Left lung (tissue), 4 donors: ENCODE measurements at regions not wholly inside any gene's neighbourhood (a gene's known extent, or its start where the extent isn't known, plus 50 kb on each side); places are given as distances from the start of the nearest gene placed in this dataset.
A peak's percentile ranks its signal among the peaks of the same experiment; 100 is the strongest.
"Not testable (repeated sequence)": the region's sequence is repeated elsewhere in the genome, so short reads cannot be mapped to it uniquely, and the experiment has no call there.

Experiments used
- ATAC-seq: fragments of 200-7000 bp; cut with Tn5 transposase; one replicate; pipeline ENCODE4 v1.9.1; 2020; ENCODE audit warnings: moderate library complexity
- DNase-seq, 4 donors: peaks; one replicate each; pipeline ENCODE4 v3.0.0-alpha.2; 2013 to 2020
- H3K27ac ChIP-seq, 2 donors: fragments of 200-600 bp; sonication (generic) in 1 of 2; one replicate each; pipeline versions ENCODE4 v1.5.0 to v1.8.0; 2020 to 2021
- H3K27me3 ChIP-seq, 2 donors: fragments of 200-600 bp; sonication (generic) in 1 of 2; one replicate each; pipeline versions ENCODE4 v1.5.0 to v1.8.0; 2020 to 2021
- H3K36me3 ChIP-seq, 2 donors: fragments of 200-600 bp; sonication (generic) in 1 of 2; one replicate each; pipeline versions ENCODE4 v1.5.0 to v1.8.0; 2020 to 2021
- H3K4me1 ChIP-seq, 2 donors: fragments of 200-600 bp; one replicate each; pipeline ENCODE4 v1.8.0; 2021
- H3K4me3 ChIP-seq, 2 donors: fragments of 200-600 bp; sonication (generic) in 1 of 2; one replicate each; pipeline versions ENCODE4 v1.5.0 to v1.8.0; 2020 to 2021; ENCODE audit warnings: mild to moderate bottlenecking in 1 of 2
- H3K9me3 ChIP-seq, 2 donors: fragments of 200-600 bp; sonication (generic) in 1 of 2; one replicate each; pipeline versions ENCODE4 v1.5.0 to v1.8.0; 2020 to 2021
- CTCF ChIP-seq, 2 donors: fragments of 200-600 bp; sonication (generic) in 1 of 2; IDR thresholded peaks; one replicate each; pipeline versions ENCODE4 v1.5.0 to v1.8.0; 2021; ENCODE audit warnings: antibody characterized with exemption in 2 of 2
- intact Hi-C, 2 donors: fragments of 100-400 bp; cut with DNase I; formaldehyde crosslinking; loops; one replicate each; pipeline versions ENCODE4 v1.11.2 to v1.14.2; 2022
- donor health status: DM: no; HTN: yes; CAD: no.
- donor health status: DM: no; HTN: no; CAD: no.

DNA sequence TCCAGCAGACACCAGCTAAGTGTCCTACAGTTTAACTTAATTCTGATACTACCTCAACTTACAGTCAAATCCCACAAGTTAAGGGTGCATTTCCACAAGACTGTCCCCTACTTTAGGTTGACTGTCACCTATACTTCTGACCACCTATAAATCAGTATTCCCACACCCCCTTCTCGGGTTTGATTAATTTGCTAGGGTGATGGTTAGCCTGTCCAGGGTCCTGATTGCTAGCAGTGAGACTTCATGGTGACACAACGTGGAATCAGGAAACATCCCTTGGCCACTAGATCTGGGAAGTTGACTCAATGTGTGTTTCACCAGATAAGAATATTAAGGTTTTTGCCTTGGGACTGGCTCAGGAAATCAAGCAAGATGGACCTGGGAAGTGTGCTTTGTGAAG lies 88.4 kb downstream of the OR13A1 start:
- DNase-seq (no peak), ATAC-seq (no peak)
- no peak for TF ChIP-seq CTCF (IDR thresholded peaks at IDR 0.05)
- no peaks in the 10 kb centered on the region for H3K36me3 ChIP-seq
- H3K4me1 ChIP-seq: no peaks in the 10 kb centered on the region
- H3K27me3 ChIP-seq: peaks cover 0 to 15% of the 10 kb centered on the region in 2 donors
- H3K27ac ChIP-seq: no peak overlapping the region
- peaks cover 0 to 13% of the 10 kb centered on the region in 2 donors for H3K9me3 ChIP-seq
- H3K4me3 ChIP-seq: no peak overlapping the region
- intact Hi-C loops: no loop called here

- Histone ChIP-seq H3K4me1 (no peaks in the 10 kb centered on the region), H3K9me3 (peaks cover 0 to 13% of the 10 kb centered on the region in 2 donors), H3K27me3 (peaks cover 0 to 15% of the 10 kb centered on the region in 2 donors), H3K27ac (no peak overlapping the region), H3K36me3 (no peaks in the 10 kb centered on the region), H3K4me3 (no peak overlapping the region)
- no peak for TF ChIP-seq CTCF (IDR thresholded peaks at IDR 0.05)
- intact Hi-C loops: no loop called here
- DNase-seq: no peak
- no peak for ATAC-seq
Measured at GRCh38 chr10:45227456-45227855, 88.0 kb downstream of the OR13A1 start.

DNA sequence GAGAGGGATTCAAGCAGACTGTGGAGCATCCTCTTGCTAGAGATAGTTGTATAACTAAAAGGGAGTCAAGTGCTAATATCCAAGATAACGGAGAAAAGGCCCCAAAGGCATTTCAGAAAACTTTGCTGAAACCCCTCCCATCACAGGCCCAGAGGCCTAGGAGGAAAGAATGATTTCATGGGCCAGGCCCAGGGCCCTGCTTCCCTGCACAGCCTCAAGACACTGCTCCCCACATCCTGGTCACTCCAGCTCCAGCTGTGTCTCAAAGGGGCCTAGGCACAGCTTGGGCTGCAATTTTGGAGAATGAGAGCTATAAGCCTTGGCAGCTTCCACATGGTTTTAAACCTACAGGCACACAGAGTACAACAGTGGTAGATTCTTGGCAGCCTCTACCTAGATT lies 85.6 kb downstream of the OR13A1 start:
- H3K27ac ChIP-seq: no peak overlapping the region
- H3K9me3 ChIP-seq: peaks cover 0 to 13% of the 10 kb centered on the region in 2 donors
- no peaks in the 10 kb centered on the region for H3K36me3 ChIP-seq
- no peak for TF ChIP-seq CTCF (IDR thresholded peaks at IDR 0.05)
- no peak overlapping the region for H3K4me3 ChIP-seq
- peaks cover 0 to 3% of the 10 kb centered on the region in 2 donors for H3K27me3 ChIP-seq
- intact Hi-C loops: no loop called here
- H3K4me1 ChIP-seq: no peaks in the 10 kb centered on the region
- no peak for DNase-seq
- no peak for ATAC-seq

- H3K27ac ChIP-seq, intact Hi-C loops, H3K36me3 ChIP-seq, H3K4me1 ChIP-seq, H3K4me3 ChIP-seq, H3K27me3 ChIP-seq, H3K9me3 ChIP-seq: not testable (repeated sequence)
- peak in 2 of 4 donors; percentile 56 to 81 for DNase-seq
- ATAC-seq: peak; percentile 98
- TF ChIP-seq CTCF (IDR thresholded peaks at IDR 0.05): peak; percentile 40 to 55
Measured at GRCh38 chr10:45235260-45235769, 80.1 kb downstream of the OR13A1 start.

- Histone ChIP-seq H3K36me3 (no peaks in the 10 kb centered on the region), H3K4me1 (peaks cover 0 to 9% of the 10 kb centered on the region in 2 donors), H3K4me3 (no peak overlapping the region), H3K9me3 (no peaks in the 10 kb centered on the region), H3K27me3 (no peaks in the 10 kb centered on the region), H3K27ac (no peak overlapping the region)
- peak; percentile 15 for ATAC-seq
- intact Hi-C loops: no loop called here
- no peak for TF ChIP-seq CTCF (IDR thresholded peaks at IDR 0.05)
- DNase-seq: no peak
Measured at GRCh38 chr10:45235798-45236220, 79.6 kb downstream of the OR13A1 start.
